ENCODE measurements at regions not wholly inside any gene's neighbourhood (a gene's known extent, or its start where the extent isn't known, plus 50 kb on each side); places are given as distances from the start of the nearest gene placed in this dataset.

DNA sequence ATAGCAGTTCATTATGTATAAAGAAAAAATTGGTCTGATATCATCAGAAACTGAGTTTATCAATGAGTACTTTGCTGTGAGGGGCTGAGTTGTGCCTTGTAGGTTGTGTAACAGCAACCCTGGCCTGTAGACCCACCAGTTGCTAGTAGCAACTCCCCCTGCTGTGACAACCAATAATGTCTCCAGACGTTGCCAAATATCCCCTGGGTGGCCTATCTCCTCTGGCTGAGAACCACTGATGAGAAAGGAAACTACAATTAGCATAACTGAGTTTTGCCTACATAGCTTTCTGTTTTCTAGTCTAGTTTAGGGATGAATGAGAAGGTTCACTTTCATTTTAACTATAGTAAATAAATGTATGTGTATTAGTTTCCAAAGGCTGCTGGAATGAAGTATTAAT, 234.1 kb downstream of the CPE start:
- Histone ChIP-seq H3K9me3 (no peaks in the 10 kb centered on the region), H3K4me1 (no peaks in the 10 kb centered on the region), H3K36me3 (ENCODE audit: insufficient read depth in 1 of 2, low read depth in 1 of 2) (no peaks in the 10 kb centered on the region), H3K27ac (no peak overlapping the region), H3K4me3 (no peak overlapping the region), H3K27me3 (ENCODE audit: insufficient read depth in 3 of 3, low read length in 2 of 3) (no peaks in the 10 kb centered on the region)
- no peak for TF ChIP-seq CTCF (IDR thresholded peaks at IDR 0.05)
- 0 to 9% (median 8%) methylated on average over 1 of the region's 1 CpG for WGBS, 3 donors
- DNase-seq (no peak), ATAC-seq (no peak)
- intact Hi-C loops (cut with DNase I), result no loop called here

DNA sequence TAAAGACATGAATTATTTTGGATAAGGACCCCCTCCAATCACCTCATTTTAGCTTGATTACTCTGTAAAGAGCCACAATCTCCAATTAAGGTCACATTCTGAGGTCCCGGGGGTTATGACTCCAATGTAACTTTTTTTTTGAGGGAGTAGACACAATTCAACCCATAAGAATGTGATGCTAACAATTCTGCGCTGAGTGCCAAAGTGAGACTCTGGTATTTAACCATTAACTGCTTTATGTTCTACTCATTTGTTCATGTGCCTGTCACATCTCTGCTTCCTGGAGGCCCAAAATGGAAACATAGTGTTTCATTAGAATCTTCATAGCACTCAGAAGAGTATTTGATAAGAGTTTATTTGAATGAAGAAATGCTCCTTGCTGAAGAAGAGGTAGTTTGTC, 234.8 kb downstream of the CPE start:
- Histone ChIP-seq H3K27ac (no peak overlapping the region), H3K4me1 (no peaks in the 10 kb centered on the region), H3K4me3 (no peak overlapping the region), H3K36me3 (ENCODE audit: insufficient read depth in 1 of 2, low read depth in 1 of 2) (no peaks in the 10 kb centered on the region), H3K27me3 (ENCODE audit: insufficient read depth in 3 of 3, low read length in 2 of 3) (no peaks in the 10 kb centered on the region), H3K9me3 (no peaks in the 10 kb centered on the region)
- TF ChIP-seq CTCF (IDR thresholded peaks at IDR 0.05), result no peak
- intact Hi-C loops (cut with DNase I), result no loop called here
- ATAC-seq, result no peak
- DNase-seq, result no peak
- 68 to 82% (median 71%) methylated on average over 2 of the region's 2 CpGs for WGBS, 3 donors

- DNase-seq, result no peak
- no peak for TF ChIP-seq CTCF (IDR thresholded peaks at IDR 0.05)
- intact Hi-C loops (cut with DNase I), result no loop called here
These were observed 242.1 kb downstream of the CPE start for GRCh38 chr4:165620913-165621312.

GRCh38 chr4:165621983-165622382, 243.2 kb downstream of the CPE start:
- no peaks in the 10 kb centered on the region for H3K27me3 ChIP-seq (ENCODE audit: insufficient read depth in 3 of 3, low read length in 2 of 3)
- H3K36me3 ChIP-seq (ENCODE audit: insufficient read depth in 1 of 2, low read depth in 1 of 2), result no peaks in the 10 kb centered on the region
- intact Hi-C loops (cut with DNase I), result no loop called here
- no peaks in the 10 kb centered on the region for H3K4me1 ChIP-seq
- no peak for TF ChIP-seq CTCF (IDR thresholded peaks at IDR 0.05)
- WGBS, 3 donors, result 71 to 81% (median 73%) methylated on average over 5 of the region's 5 CpGs
- DNase-seq, result no peak
- H3K4me3 ChIP-seq, result no peak overlapping the region
- H3K27ac ChIP-seq, result no peak overlapping the region
- no peak for ATAC-seq
- H3K9me3 ChIP-seq, result peaks cover 3% of the 10 kb centered on the region

More at GRCh38 chr4:165620913-165621312, 242.1 kb downstream of the CPE start:
- Histone ChIP-seq H3K27ac (no peak overlapping the region), H3K9me3 (peaks cover 3% of the 10 kb centered on the region), H3K4me3 (no peak overlapping the region), H3K4me1 (no peaks in the 10 kb centered on the region), H3K27me3 (ENCODE audit: insufficient read depth in 3 of 3, low read length in 2 of 3) (no peaks in the 10 kb centered on the region), H3K36me3 (ENCODE audit: insufficient read depth in 1 of 2, low read depth in 1 of 2) (no peaks in the 10 kb centered on the region)
- ATAC-seq, result no peak
- 57 to 66% (median 65%) methylated on average over 3 of the region's 3 CpGs for WGBS, 3 donors

GRCh38 chr4:165625281-165625680, 246.5 kb downstream of the CPE start:
- intact Hi-C loops (cut with DNase I), result no loop called here

More at GRCh38 chr4:165625281-165625680, 246.5 kb downstream of the CPE start:
- Histone ChIP-seq H3K9me3 (peaks cover 3% of the 10 kb centered on the region), H3K4me3 (no peak overlapping the region), H3K36me3 (ENCODE audit: insufficient read depth in 1 of 2, low read depth in 1 of 2) (no peaks in the 10 kb centered on the region), H3K4me1 (no peaks in the 10 kb centered on the region), H3K27me3 (ENCODE audit: insufficient read depth in 3 of 3, low read length in 2 of 3) (no peaks in the 10 kb centered on the region), H3K27ac (no peak overlapping the region)
- DNase-seq (no peak), ATAC-seq (no peak)
- 72 to 85% (median 73%) methylated on average over 2 of the region's 2 CpGs for WGBS, 3 donors
- no peak for TF ChIP-seq CTCF (IDR thresholded peaks at IDR 0.05)

Data from psoas muscle (tissue), 7 donors.